Aorta (tissue), 5 donors: ENCODE measurements at regions not wholly inside any gene's neighbourhood (a gene's known extent, or its start where the extent isn't known, plus 50 kb on each side); places are given as distances from the start of the nearest gene placed in this dataset.

Experiments
- ATAC-seq: fragments of 200-7000 bp; cut with Tn5 transposase; one replicate; pipeline ENCODE4 v1.9.1; 2022; ENCODE audit warnings: moderate library complexity; ENCODE audit not compliant: low FRiP score
- DNase-seq, 2 donors: peaks; one replicate each; pipeline ENCODE4 v3.0.0-alpha.2; 2020
- H3K27ac ChIP-seq, 2 donors: one replicate each; pipeline ENCODE4 v1.5.1; 2013; ENCODE audit warnings: low read length in 2 of 2, mild to moderate bottlenecking in 2 of 2, moderate library complexity in 2 of 2, control low read depth in 1 of 2, inconsistent platforms in 1 of 2, low read depth in 1 of 2
- H3K27me3 ChIP-seq, 2 donors: one replicate each; pipeline ENCODE4 v1.6.1; 2013; ENCODE audit warnings: control low read depth in 1 of 2, low read length in 1 of 2, mild to moderate bottlenecking in 1 of 2, moderate library complexity in 1 of 2; ENCODE audit not compliant: insufficient read depth in 2 of 2, control insufficient read depth in 1 of 2
- H3K36me3 ChIP-seq, 2 donors: one replicate each; pipeline ENCODE4 v1.6.1; 2013; ENCODE audit warnings: control low read depth in 1 of 2, low read length in 1 of 2, mild to moderate bottlenecking in 1 of 2; ENCODE audit not compliant: insufficient read depth in 2 of 2, control insufficient read depth in 1 of 2
- H3K4me1 ChIP-seq, 2 donors: one replicate each; pipeline ENCODE4 v1.6.1; 2013; ENCODE audit warnings: low read length in 2 of 2, control low read depth in 1 of 2, mild to moderate bottlenecking in 1 of 2, moderate library complexity in 1 of 2; ENCODE audit not compliant: insufficient read depth in 2 of 2, control insufficient read depth in 1 of 2
- H3K4me3 ChIP-seq, 2 donors: one replicate each; pipeline ENCODE4 v1.5.1; 2013; ENCODE audit warnings: low read length in 2 of 2, control low read depth in 1 of 2, mild to moderate bottlenecking in 1 of 2
- H3K9me3 ChIP-seq: one replicate; pipeline ENCODE4 v1.6.1; 2013; ENCODE audit warnings: mild to moderate bottlenecking, low read length; ENCODE audit not compliant: control insufficient read depth
- WGBS, 2 donors: extraction: QIAGEN DNeasy Blood & Tissue Kit; methylation state at CpG; one replicate each; pipeline ENCODE4 v1.1.7; 2013; 5-methylcytosine and 5-hydroxymethylcytosine counted together
- intact Hi-C, 2 donors: fragments of 100-400 bp; cut with DNase I; formaldehyde crosslinking; loops; one replicate each; pipeline versions ENCODE4 v1.14.2 to v1.15.0; 2022
- donor health status: healthy with polysubstance abuse.
- donor health status: Bipolar disorder and iron deficiency.
- donor health status: DM: no; HTN: no; CAD: no.
- donor health status: DM: no; HTN: no; CAD: no.
- donor health status: DM: yes; HTN: yes; CAD: no.

DNA sequence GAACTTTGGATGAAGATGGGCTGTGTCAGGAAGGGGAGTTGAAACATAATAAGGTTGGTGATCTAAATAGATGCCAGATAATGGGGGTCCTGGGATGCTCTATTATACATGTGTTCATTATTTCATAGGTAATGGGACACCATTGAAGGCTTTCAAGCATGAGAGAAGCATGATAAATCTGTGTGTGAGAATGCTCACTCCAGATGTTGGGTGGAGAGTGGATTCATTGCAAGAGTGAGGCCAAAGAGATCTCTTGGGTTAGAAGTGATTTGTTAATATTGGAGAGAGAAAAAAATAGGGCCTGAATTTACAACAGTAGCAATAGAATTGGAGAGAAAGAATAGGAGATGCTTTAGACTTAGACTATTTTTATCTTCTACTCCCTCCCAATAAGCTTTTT is 321.3 kb downstream of the SAMD5 start:
- ATAC-seq (no peak), DNase-seq (no peak)
- Histone ChIP-seq H3K27ac (no peak overlapping the region), H3K4me3 (no peak overlapping the region), H3K36me3 (no peaks in the 10 kb centered on the region), H3K9me3 (peaks cover 2% of the 10 kb centered on the region), H3K27me3 (no peaks in the 10 kb centered on the region), H3K4me1 (no peaks in the 10 kb centered on the region)
- intact Hi-C loops: no loop called here

DNA sequence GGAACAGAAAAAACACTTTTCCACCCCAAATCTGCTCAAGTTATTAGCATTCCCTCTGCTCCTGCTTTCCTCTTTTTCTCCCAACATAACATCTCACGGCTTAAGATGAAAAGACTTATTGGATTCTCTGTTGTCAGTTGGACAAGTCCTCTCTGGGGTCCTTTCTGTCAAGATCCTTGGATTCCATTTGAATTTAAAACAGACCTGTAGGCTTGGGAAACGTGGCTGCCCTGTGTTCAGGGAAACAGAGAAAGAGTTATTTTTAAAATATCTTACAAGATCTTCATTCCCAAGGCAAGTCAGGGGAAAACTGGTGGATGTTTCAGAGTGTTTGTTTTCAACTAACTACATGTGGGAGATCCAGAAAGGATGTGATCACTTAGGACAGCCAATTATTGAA is 322.9 kb downstream of the SAMD5 start:
- intact Hi-C loops: no loop called here
- Histone ChIP-seq H3K4me3 (no peak overlapping the region), H3K9me3 (peaks cover 2% of the 10 kb centered on the region), H3K27me3 (no peaks in the 10 kb centered on the region), H3K36me3 (no peaks in the 10 kb centered on the region), H3K27ac (no peak overlapping the region), H3K4me1 (no peaks in the 10 kb centered on the region)
- no peak for ATAC-seq
- DNase-seq: no peak
- 65 to 66% methylated on average over 2 of the region's 2 CpGs for WGBS, 2 donors

DNA sequence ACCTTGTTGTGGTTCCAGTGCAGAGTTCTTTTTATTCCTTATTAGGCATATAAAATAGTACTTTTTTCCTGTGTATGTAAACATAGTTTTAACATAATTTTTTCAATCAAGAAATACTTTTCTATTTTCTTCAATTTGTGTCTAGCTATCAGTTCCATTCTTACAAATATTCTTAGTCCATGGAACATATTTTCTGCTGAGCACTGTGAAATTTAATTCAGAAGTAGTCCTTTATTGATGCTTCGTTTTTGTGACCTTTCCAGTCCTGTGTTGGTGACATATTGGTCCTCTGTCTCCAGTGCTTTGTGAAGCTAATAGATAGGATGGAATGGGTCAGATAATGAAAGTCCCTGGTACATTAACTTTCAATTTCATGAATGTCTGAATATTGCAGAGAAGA is 325.1 kb downstream of the SAMD5 start:
- DNase-seq (no peak), ATAC-seq (no peak)
- Histone ChIP-seq H3K36me3 (no peaks in the 10 kb centered on the region), H3K9me3 (peaks cover 2% of the 10 kb centered on the region), H3K4me1 (no peaks in the 10 kb centered on the region), H3K27ac (no peak overlapping the region), H3K4me3 (no peak overlapping the region), H3K27me3 (no peaks in the 10 kb centered on the region)
- 87 to 89% methylated on average over 1 of the region's 1 CpG for WGBS, 2 donors
- intact Hi-C loops: no loop called here

DNA sequence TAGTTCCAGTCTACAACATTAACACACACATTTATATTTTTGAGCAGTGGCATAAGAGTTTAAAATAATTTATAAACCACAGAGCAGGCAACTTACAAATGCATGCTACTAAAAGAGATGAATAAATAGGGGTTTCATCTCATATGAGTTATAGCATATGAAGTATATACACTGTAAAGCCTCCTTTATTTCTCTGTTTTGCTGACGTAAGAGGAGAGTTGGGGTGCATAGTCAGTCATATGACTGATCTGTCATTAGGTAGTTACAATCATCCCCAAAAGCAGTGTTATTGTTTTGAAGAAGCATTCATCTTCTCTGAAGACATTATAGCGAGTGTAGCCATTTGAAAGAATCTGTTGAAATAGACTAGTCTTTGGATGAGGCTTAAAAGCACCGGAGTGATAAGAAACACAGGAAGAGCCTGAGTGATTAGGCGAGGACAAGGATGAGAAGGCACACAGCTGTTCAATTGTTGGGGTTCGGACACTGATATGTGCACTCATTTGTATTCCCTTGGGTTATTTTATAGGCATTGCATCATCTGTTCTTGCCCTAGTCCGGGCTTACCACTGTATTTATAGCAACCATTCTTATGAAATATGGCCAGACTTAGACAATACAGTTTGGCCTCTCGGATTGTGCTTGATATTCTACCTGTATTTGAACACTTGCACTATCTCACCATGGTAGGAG is 325.7 kb downstream of the SAMD5 start:
- WGBS, 2 donors: 87 to 90% methylated on average over 7 of the region's 7 CpGs
- intact Hi-C loops: no loop called here
- Histone ChIP-seq H3K36me3 (no peaks in the 10 kb centered on the region), H3K27ac (no peak overlapping the region), H3K4me3 (no peak overlapping the region), H3K4me1 (no peaks in the 10 kb centered on the region), H3K9me3 (no peaks in the 10 kb centered on the region), H3K27me3 (no peaks in the 10 kb centered on the region)
- ATAC-seq: no peak
- DNase-seq: no peak

DNA sequence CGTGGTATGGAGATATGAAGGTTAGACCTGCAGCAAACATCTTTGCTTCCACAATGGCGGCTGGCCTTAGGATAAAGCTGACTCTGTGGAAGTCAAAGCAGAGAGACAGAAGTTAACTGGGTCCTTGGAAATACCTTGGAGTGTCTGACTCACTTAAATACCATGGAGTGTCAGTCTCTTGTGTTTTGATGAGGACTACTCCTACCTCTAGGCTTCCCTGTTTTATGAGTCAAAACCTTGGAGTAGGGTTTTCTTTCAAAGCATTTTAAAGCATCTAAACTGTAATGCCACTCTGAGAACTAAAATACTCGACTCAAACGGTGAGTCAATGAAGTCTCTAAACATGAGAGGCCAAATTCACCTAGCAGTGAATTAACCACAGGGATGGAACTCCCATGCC is 329.1 kb downstream of the SAMD5 start:
- DNase-seq (no peak), ATAC-seq (no peak)
- Histone ChIP-seq H3K27ac (no peak overlapping the region), H3K27me3 (no peaks in the 10 kb centered on the region), H3K9me3 (no peaks in the 10 kb centered on the region), H3K36me3 (no peaks in the 10 kb centered on the region), H3K4me3 (no peak overlapping the region), H3K4me1 (no peaks in the 10 kb centered on the region)
- intact Hi-C loops: no loop called here
- WGBS, 2 donors: 94 to 96% methylated on average over 4 of the region's 4 CpGs

DNA sequence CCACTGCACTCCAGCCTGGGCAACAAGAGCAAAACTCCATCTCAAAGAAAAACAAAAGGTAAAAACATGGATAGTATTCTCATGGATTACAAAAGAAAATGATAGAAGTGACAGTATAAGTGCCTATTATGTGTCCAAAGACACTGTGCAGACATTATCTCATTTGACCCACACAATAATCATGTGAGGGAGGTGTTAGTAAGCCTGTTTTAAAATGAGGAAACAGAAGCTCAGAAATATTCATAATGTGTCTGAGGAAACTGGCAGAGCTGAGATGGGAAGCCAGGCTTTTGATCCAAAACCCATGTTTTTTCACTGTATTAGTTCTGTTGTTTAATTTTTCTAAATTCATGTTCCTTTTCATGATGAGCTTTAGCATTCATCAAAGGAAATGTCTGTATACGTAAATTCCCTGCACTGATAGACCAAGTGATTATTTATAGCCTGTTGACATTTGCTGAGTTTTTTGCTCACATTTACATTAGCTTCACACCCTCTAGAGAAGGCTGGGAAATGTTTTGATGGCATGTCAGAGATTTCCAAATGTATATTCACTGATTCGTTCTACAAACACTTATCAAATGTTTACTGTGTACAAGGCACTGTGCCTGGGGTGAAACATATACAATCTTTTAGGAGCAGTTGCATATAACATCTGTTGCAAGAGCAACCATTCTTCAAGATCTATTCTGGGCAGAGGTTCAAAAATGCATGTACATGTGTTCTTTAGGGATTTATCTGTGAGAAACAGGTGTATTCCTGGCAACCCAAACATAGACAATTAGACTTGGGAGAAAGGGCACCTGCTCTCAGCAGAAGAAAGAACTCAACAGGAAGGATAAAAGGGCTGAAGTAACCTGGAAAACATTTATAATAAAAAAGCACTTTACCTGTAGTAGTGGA is 331.5 kb downstream of the SAMD5 start:
- ATAC-seq (no peak), DNase-seq (no peak)
- Histone ChIP-seq H3K27me3 (no peaks in the 10 kb centered on the region), H3K9me3 (no peaks in the 10 kb centered on the region), H3K4me3 (no peak overlapping the region), H3K36me3 (no peaks in the 10 kb centered on the region), H3K27ac (no peak overlapping the region), H3K4me1 (no peaks in the 10 kb centered on the region)
- WGBS, 2 donors: 74 to 76% methylated on average over 2 of the region's 2 CpGs
- intact Hi-C loops: no loop called here

DNA sequence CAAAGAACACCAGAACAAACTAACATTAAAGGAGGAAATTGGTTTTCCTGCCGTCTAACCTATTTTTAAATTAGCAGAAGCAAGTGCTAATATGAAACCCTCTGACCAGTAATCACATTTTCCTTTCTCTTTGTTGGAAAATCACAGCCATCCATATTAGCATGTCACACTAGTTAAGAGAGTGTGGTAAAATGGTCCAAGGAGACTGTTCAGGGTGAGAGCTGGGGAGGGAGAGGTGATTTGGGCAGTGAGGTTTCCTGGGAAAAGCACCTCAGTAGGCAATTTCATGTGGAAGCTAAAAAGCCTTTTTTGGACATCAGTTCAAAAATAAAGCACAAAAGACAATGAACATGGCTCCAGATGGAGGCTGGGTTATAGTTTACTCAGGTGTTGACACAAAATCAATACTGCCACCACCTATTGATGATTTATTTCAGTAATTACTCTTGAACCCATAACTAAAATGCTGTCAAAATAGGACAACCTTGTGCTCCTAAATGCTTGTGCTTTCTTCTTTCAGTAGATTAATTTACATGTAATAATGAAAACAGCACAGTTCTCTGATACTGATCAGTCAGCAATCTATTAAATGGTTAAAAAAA is 333.2 kb downstream of the SAMD5 start:
- H3K9me3 ChIP-seq: no peaks in the 10 kb centered on the region
- no peaks in the 10 kb centered on the region for H3K36me3 ChIP-seq
- no peak overlapping the region for H3K4me3 ChIP-seq
- no peaks in the 10 kb centered on the region for H3K27me3 ChIP-seq
- WGBS, 2 donors: 73 to 76% methylated on average over 1 of the region's 1 CpG
- intact Hi-C loops: no loop called here
- DNase-seq: no peak
- H3K4me1 ChIP-seq: no peaks in the 10 kb centered on the region
- H3K27ac ChIP-seq: no peak overlapping the region
- ATAC-seq: no peak

DNA sequence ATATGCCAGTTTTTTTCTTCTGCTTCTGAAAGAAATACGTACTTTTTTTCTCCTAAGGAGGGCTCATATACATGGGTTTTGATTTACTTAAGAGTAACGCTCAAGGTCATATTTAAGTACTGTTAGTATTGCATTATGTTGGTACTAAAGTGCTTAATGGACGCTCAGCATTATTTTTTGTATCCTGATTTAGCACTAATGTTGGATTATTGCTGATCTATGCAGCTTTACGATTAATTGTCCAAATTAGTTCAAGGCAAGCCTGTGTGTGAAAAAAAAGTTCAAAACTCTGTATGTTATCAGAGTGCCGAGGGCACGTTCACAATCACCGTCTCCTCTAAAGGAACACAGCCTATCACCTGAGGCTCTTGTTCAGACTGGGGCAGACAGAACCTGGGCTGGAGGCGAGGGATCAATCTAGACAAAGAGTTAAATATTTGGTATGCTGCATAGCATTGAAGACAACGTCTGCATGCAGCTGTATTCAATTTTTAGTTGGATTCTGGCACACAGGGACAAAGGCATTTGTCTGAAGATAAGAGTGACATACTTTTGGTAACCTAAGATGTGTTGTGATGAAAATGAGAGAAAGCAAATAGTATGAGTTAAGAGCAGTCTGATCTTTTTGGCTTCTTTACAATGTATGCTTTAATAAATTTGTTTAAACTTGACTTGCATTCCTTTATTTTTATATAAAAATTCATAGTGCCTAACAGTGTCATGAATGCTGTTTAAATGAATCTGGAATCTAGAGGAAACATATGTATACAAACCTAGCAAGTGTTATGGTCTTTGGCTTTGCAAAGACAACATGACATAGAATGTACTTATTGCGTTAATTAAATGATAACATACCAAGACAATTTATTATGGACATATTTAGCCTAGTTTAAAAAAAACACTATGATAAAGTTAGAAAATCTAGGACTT is 341.2 kb downstream of the SAMD5 start:
- Histone ChIP-seq H3K4me1 (no peaks in the 10 kb centered on the region), H3K9me3 (no peaks in the 10 kb centered on the region)
- ATAC-seq: no peak

More for the DNA sequence above, 341.2 kb downstream of the SAMD5 start:
- WGBS, 2 donors: 44 to 49% methylated on average over 10 of the region's 10 CpGs
- Histone ChIP-seq H3K27me3 (no peaks in the 10 kb centered on the region), H3K36me3 (no peaks in the 10 kb centered on the region), H3K27ac (no peak overlapping the region), H3K4me3 (no peak overlapping the region)
- DNase-seq: no peak
- intact Hi-C loops: no loop called here
